Activated CD8-positive, alpha-beta T cell treated with anti-CD3 and anti-CD28 coated beads, Interleukin-2, amount 10 ng/mL, durations not matched to agents 7 days and 5 days (primary cell): ENCODE measurements at regions not wholly inside any gene's neighbourhood (a gene's known extent, or its start where the extent isn't known, plus 50 kb on each side); places are given as distances from the start of the nearest gene placed in this dataset.
"Not testable (repeated sequence)": the region's sequence is repeated elsewhere in the genome, so short reads cannot be mapped to it uniquely, and the experiment has no call there.

Experiments
- ATAC-seq: fragments of 150-1000 bp; cut with Tn5 transposase; one replicate; pipeline ENCODE4 v1.10.0; 2021; ENCODE audit warnings: moderate library complexity
- CTCF ChIA-PET: fragments of 350-600 bp; sonication (Branson Sonifier 250); formaldehyde crosslinking; loops from one replicate; lab custom pipeline; 2021; ENCODE audit warnings: antibody characterized with exemption; lab: Charles Lee
- POLR2A ChIA-PET: fragments of 350-600 bp; sonication (Branson Sonifier 250); formaldehyde crosslinking; loops from one replicate; lab custom pipeline; 2021; ENCODE audit warnings: antibody characterized with exemption; lab: Charles Lee
- DNase-seq: peaks from one replicate; pipeline ENCODE4 v3.0.0-alpha.2; 2020
- H3K27ac Mint-ChIP-seq: one replicate; pipeline ENCODE4 v1.8.0; 2021; ENCODE audit warnings: mild to moderate bottlenecking, mixed read lengths
- H3K27me3 Mint-ChIP-seq: one replicate; pipeline ENCODE4 v1.8.0; 2021; ENCODE audit warnings: low read depth, mixed read lengths
- H3K36me3 Mint-ChIP-seq: one replicate; pipeline ENCODE4 v1.8.0; 2021; ENCODE audit warnings: low read depth, mixed read lengths
- H3K4me1 Mint-ChIP-seq: one replicate; pipeline ENCODE4 v1.8.0; 2021; ENCODE audit warnings: low read depth, mixed read lengths
- H3K4me3 Mint-ChIP-seq: one replicate; pipeline ENCODE4 v1.8.0; 2021; ENCODE audit warnings: mild to moderate bottlenecking, mixed read lengths
- H3K9me3 Mint-ChIP-seq: one replicate; pipeline ENCODE4 v1.8.0; 2022; ENCODE audit warnings: mixed read lengths; ENCODE audit not compliant: insufficient read depth

GRCh38 chr11:116366451-116366850 lies 406.3 kb downstream of the BUD13 start:
- H3K4me1 Mint-ChIP-seq: no peaks in the 10 kb centered on the region
- H3K27ac Mint-ChIP-seq: no peak overlapping the region
- H3K36me3 Mint-ChIP-seq: no peaks in the 10 kb centered on the region
- H3K4me3 Mint-ChIP-seq: no peak overlapping the region
- ATAC-seq: no peak
- no peak for DNase-seq
- ChIA-PET CTCF (no interaction called here), POLR2A (no interaction called here)
- no peaks in the 10 kb centered on the region for H3K27me3 Mint-ChIP-seq
- H3K9me3 Mint-ChIP-seq: no peaks in the 10 kb centered on the region

GRCh38 chr11:116364925-116365324 lies 407.9 kb downstream of the BUD13 start:
- H3K27me3 Mint-ChIP-seq, H3K36me3 Mint-ChIP-seq, H3K4me1 Mint-ChIP-seq, DNase-seq, H3K9me3 Mint-ChIP-seq, H3K27ac Mint-ChIP-seq, POLR2A ChIA-PET, CTCF ChIA-PET, ATAC-seq, H3K4me3 Mint-ChIP-seq: not testable (repeated sequence)

GRCh38 chr11:116364348-116364747 lies 408.4 kb downstream of the BUD13 start:
- H3K4me1 Mint-ChIP-seq: no peaks in the 10 kb centered on the region
- CTCF ChIA-PET: no interaction called here

GRCh38 chr11:116360221-116360941 lies 412.4 kb downstream of the BUD13 start:
- H3K27me3 Mint-ChIP-seq: no peaks in the 10 kb centered on the region
- DNase-seq: no peak
- no peak overlapping the region for H3K4me3 Mint-ChIP-seq
- POLR2A ChIA-PET: no interaction called here
- H3K4me1 Mint-ChIP-seq: no peaks in the 10 kb centered on the region
- ATAC-seq: no peak
- no peaks in the 10 kb centered on the region for H3K36me3 Mint-ChIP-seq
- CTCF ChIA-PET: no interaction called here
- no peaks in the 10 kb centered on the region for H3K9me3 Mint-ChIP-seq
- H3K27ac Mint-ChIP-seq: no peak overlapping the region

More at GRCh38 chr11:116364348-116364747, 408.4 kb downstream of the BUD13 start:
- Mint-ChIP-seq H3K27me3 (no peaks in the 10 kb centered on the region), H3K27ac (no peak overlapping the region), H3K4me3 (no peak overlapping the region), H3K36me3 (no peaks in the 10 kb centered on the region), H3K9me3 (no peaks in the 10 kb centered on the region)
- DNase-seq (no peak), ATAC-seq (no peak)
- POLR2A ChIA-PET: no interaction called here

GRCh38 chr11:116357784-116358544 lies 414.8 kb downstream of the BUD13 start:
- ATAC-seq: no peak
- no peaks in the 10 kb centered on the region for H3K4me1 Mint-ChIP-seq
- POLR2A ChIA-PET: no interaction called here

GRCh38 chr11:116356451-116356850 lies 416.3 kb downstream of the BUD13 start:
- POLR2A ChIA-PET: no interaction called here
- ATAC-seq (no peak), DNase-seq (no peak)
- CTCF ChIA-PET: no interaction called here
- Mint-ChIP-seq H3K27ac (no peak overlapping the region), H3K4me1 (no peaks in the 10 kb centered on the region), H3K36me3 (no peaks in the 10 kb centered on the region), H3K9me3 (no peaks in the 10 kb centered on the region), H3K4me3 (no peak overlapping the region), H3K27me3 (no peaks in the 10 kb centered on the region)

More at GRCh38 chr11:116357784-116358544, 414.8 kb downstream of the BUD13 start:
- Mint-ChIP-seq H3K4me3 (no peak overlapping the region), H3K9me3 (no peaks in the 10 kb centered on the region), H3K27me3 (no peaks in the 10 kb centered on the region), H3K27ac (no peak overlapping the region), H3K36me3 (no peaks in the 10 kb centered on the region)
- CTCF ChIA-PET: no interaction called here
- no peak for DNase-seq

- ChIA-PET POLR2A (no interaction called here), CTCF (no interaction called here)
- H3K36me3 Mint-ChIP-seq: no peaks in the 10 kb centered on the region
- no peaks in the 10 kb centered on the region for H3K9me3 Mint-ChIP-seq
- H3K4me1 Mint-ChIP-seq: no peaks in the 10 kb centered on the region
- DNase-seq (no peak), ATAC-seq (no peak)
- no peaks in the 10 kb centered on the region for H3K27me3 Mint-ChIP-seq
- no peak overlapping the region for H3K4me3 Mint-ChIP-seq
- H3K27ac Mint-ChIP-seq: no peak overlapping the region
Measured at GRCh38 chr11:116355104-116355503, 417.7 kb downstream of the BUD13 start.

GRCh38 chr11:116353589-116353988 lies 419.2 kb downstream of the BUD13 start:
- ChIA-PET POLR2A (no interaction called here), CTCF (no interaction called here)
- Mint-ChIP-seq H3K4me3 (no peak overlapping the region), H3K9me3 (no peaks in the 10 kb centered on the region), H3K4me1 (no peaks in the 10 kb centered on the region), H3K27me3 (no peaks in the 10 kb centered on the region), H3K27ac (no peak overlapping the region), H3K36me3 (no peaks in the 10 kb centered on the region)
- no peak for ATAC-seq
- no peak for DNase-seq

GRCh38 chr11:116352881-116353280 lies 419.9 kb downstream of the BUD13 start:
- POLR2A ChIA-PET: no interaction called here
- CTCF ChIA-PET: no interaction called here
- Mint-ChIP-seq H3K27ac (no peak overlapping the region), H3K4me1 (no peaks in the 10 kb centered on the region), H3K27me3 (no peaks in the 10 kb centered on the region), H3K4me3 (no peak overlapping the region), H3K9me3 (no peaks in the 10 kb centered on the region), H3K36me3 (no peaks in the 10 kb centered on the region)
- ATAC-seq: no peak
- DNase-seq: no peak

- no peaks in the 10 kb centered on the region for H3K4me1 Mint-ChIP-seq
- no peak for DNase-seq
- no peaks in the 10 kb centered on the region for H3K36me3 Mint-ChIP-seq
- no peak overlapping the region for H3K27ac Mint-ChIP-seq
- POLR2A ChIA-PET: no interaction called here
- H3K9me3 Mint-ChIP-seq: no peaks in the 10 kb centered on the region
- no peak for ATAC-seq
- H3K4me3 Mint-ChIP-seq: no peak overlapping the region
- CTCF ChIA-PET: no interaction called here
- H3K27me3 Mint-ChIP-seq: no peaks in the 10 kb centered on the region
Measured at GRCh38 chr11:116348226-116348625, 424.6 kb downstream of the BUD13 start.

- POLR2A ChIA-PET: no interaction called here
- ATAC-seq (no peak), DNase-seq (no peak)
- Mint-ChIP-seq H3K9me3 (no peaks in the 10 kb centered on the region), H3K4me1 (no peaks in the 10 kb centered on the region), H3K27me3 (no peaks in the 10 kb centered on the region), H3K4me3 (no peak overlapping the region), H3K36me3 (no peaks in the 10 kb centered on the region), H3K27ac (no peak overlapping the region)
- CTCF ChIA-PET: no interaction called here
Measured at GRCh38 chr11:116345575-116345974, 427.2 kb downstream of the BUD13 start.

GRCh38 chr11:116344601-116345000 lies 428.2 kb downstream of the BUD13 start:
- CTCF ChIA-PET: no interaction called here
- no peak overlapping the region for H3K27ac Mint-ChIP-seq
- ATAC-seq: no peak
- no peaks in the 10 kb centered on the region for H3K27me3 Mint-ChIP-seq
- H3K9me3 Mint-ChIP-seq: no peaks in the 10 kb centered on the region
- POLR2A ChIA-PET: no interaction called here
- no peaks in the 10 kb centered on the region for H3K4me1 Mint-ChIP-seq
- no peak for DNase-seq
- no peaks in the 10 kb centered on the region for H3K36me3 Mint-ChIP-seq
- no peak overlapping the region for H3K4me3 Mint-ChIP-seq
